Fibroblast of lung (primary cell): ENCODE measurements at regions not wholly inside any gene's neighbourhood (a gene's known extent, or its start where the extent isn't known, plus 50 kb on each side); places are given as distances from the start of the nearest gene placed in this dataset.

ENCODE experiments used
- DNase-seq, 2 donors: peaks; one replicate each; pipeline versions ENCODE4 v3.0.0 to v3.0.0-alpha.2; 2010; ENCODE audit warnings: low read depth in 2 of 2
- H2AFZ ChIP-seq: 2 replicates; pipeline ENCODE4 v1.5.1; 2012; ENCODE audit warnings: low read length, control low read depth, inconsistent platforms
- H3K27ac ChIP-seq: 2 replicates; pipeline ENCODE4 v1.5.1; 2011; ENCODE audit warnings: low read length, control low read depth; ENCODE audit not compliant: insufficient read depth
- H3K27me3 ChIP-seq: 2 replicates; pipeline ENCODE4 v1.5.1; 2011; ENCODE audit warnings: mild to moderate bottlenecking, low read length; ENCODE audit not compliant: control insufficient read depth, insufficient read depth
- H3K36me3 ChIP-seq: 2 replicates; pipeline ENCODE4 v1.5.1; 2011; ENCODE audit warnings: low read length; ENCODE audit not compliant: control insufficient read depth, insufficient read depth
- H3K4me1 ChIP-seq: 2 replicates; pipeline ENCODE4 v1.5.1; 2011; ENCODE audit warnings: low read length; ENCODE audit not compliant: control insufficient read depth, insufficient read depth; ENCODE audit errors: extremely low read depth
- H3K4me2 ChIP-seq: 2 replicates; pipeline ENCODE4 v1.5.1; 2011; ENCODE audit warnings: low read length, control low read depth; ENCODE audit not compliant: insufficient read depth; ENCODE audit errors: extremely low read depth
- H3K4me3 ChIP-seq, 4 experiments: fragments of 200-600 bp in 1 of 4; sonication (generic) in 1 of 4; replicated peaks in 1 of 4; 2 replicates each; pipeline ENCODE4 v1.5.1; 2011 to 2016; ENCODE audit warnings: low read length in 4 of 4, low read depth in 3 of 4, mild to moderate bottlenecking in 3 of 4, control low read depth in 2 of 4, inconsistent platforms in 1 of 4, mixed read lengths in 1 of 4; ENCODE audit not compliant: insufficient read depth in 1 of 4; ENCODE audit errors: control extremely low read depth in 1 of 4
- H3K79me2 ChIP-seq: 2 replicates; pipeline ENCODE4 v1.5.1; 2012; ENCODE audit warnings: mild to moderate bottlenecking, low read length, inconsistent platforms; ENCODE audit not compliant: control insufficient read depth, insufficient read depth
- H3K9ac ChIP-seq: 2 replicates; pipeline ENCODE4 v1.5.1; 2011; ENCODE audit warnings: mild to moderate bottlenecking, low read length, control low read depth; ENCODE audit not compliant: insufficient read depth
- H3K9me3 ChIP-seq: 2 replicates; pipeline ENCODE4 v1.5.1; 2012; ENCODE audit warnings: low read depth, low read length; ENCODE audit not compliant: control insufficient read depth, insufficient read depth
- H4K20me1 ChIP-seq: 2 replicates; pipeline ENCODE4 v1.5.1; 2011; ENCODE audit warnings: low read length; ENCODE audit not compliant: control insufficient read depth, insufficient read depth; ENCODE audit errors: extremely low read depth
- EZH2 ChIP-seq: IDR thresholded peaks from 2 replicates; pipeline ENCODE4 v1.5.1; 2012; ENCODE audit warnings: low read length, control low read depth, mild to moderate bottlenecking; ENCODE audit errors: missing control alignments
- TF ChIP-seq, protein P1 (sequence below), 2 donors: IDR thresholded peaks in 1 of 2; conservative IDR thresholded peaks in 1 of 2; 1 replicate in 1 of 2; 2 replicates in 1 of 2; pipeline ENCODE4 v1.5.1; 2011 to 2012; ENCODE audit warnings: low read length in 2 of 2, control low read depth in 1 of 2, inconsistent platforms in 1 of 2, low read depth in 1 of 2, mild to moderate bottlenecking in 1 of 2

GRCh38 chr2:164302786-164303185 is 318.5 kb downstream of the GRB14 start:
- Histone ChIP-seq H3K79me2 (no peaks in the 10 kb centered on the region), H3K27me3 (no peaks in the 10 kb centered on the region), H3K4me2 (no peak overlapping the region), H3K9ac (no peak overlapping the region), H4K20me1 (no peaks in the 10 kb centered on the region), H3K4me1 (no peaks in the 10 kb centered on the region), H3K4me3 (no peak overlapping the region), H3K9me3 (no peaks in the 10 kb centered on the region), H3K27ac (no peak overlapping the region), H3K36me3 (no peaks in the 10 kb centered on the region), H2AFZ (no peak overlapping the region)
- TF ChIP-seq, protein P1, sequence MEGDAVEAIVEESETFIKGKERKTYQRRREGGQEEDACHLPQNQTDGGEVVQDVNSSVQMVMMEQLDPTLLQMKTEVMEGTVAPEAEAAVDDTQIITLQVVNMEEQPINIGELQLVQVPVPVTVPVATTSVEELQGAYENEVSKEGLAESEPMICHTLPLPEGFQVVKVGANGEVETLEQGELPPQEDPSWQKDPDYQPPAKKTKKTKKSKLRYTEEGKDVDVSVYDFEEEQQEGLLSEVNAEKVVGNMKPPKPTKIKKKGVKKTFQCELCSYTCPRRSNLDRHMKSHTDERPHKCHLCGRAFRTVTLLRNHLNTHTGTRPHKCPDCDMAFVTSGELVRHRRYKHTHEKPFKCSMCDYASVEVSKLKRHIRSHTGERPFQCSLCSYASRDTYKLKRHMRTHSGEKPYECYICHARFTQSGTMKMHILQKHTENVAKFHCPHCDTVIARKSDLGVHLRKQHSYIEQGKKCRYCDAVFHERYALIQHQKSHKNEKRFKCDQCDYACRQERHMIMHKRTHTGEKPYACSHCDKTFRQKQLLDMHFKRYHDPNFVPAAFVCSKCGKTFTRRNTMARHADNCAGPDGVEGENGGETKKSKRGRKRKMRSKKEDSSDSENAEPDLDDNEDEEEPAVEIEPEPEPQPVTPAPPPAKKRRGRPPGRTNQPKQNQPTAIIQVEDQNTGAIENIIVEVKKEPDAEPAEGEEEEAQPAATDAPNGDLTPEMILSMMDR (conservative IDR thresholded peaks at IDR 0.05 in 1 of 2, IDR thresholded peaks at IDR 0.05 in 1 of 2; ENCODE audit: low read depth in 1 of 2, low read length in 2 of 2), result no peak
- TF ChIP-seq EZH2, result no peak
- no peak for DNase-seq

GRCh38 chr2:164288235-164288634 is 333.0 kb downstream of the GRB14 start:
- Histone ChIP-seq H3K79me2 (no peaks in the 10 kb centered on the region), H3K4me3 (no peak overlapping the region), H3K4me2 (no peak overlapping the region), H3K4me1 (no peaks in the 10 kb centered on the region), H3K9me3 (no peaks in the 10 kb centered on the region), H2AFZ (no peak overlapping the region), H3K27ac (no peak overlapping the region), H3K27me3 (no peaks in the 10 kb centered on the region), H4K20me1 (no peaks in the 10 kb centered on the region), H3K9ac (no peak overlapping the region), H3K36me3 (no peaks in the 10 kb centered on the region)
- TF ChIP-seq EZH2, result no peak
- TF ChIP-seq, protein P1 (conservative IDR thresholded peaks at IDR 0.05 in 1 of 2, IDR thresholded peaks at IDR 0.05 in 1 of 2; ENCODE audit: low read depth in 1 of 2, low read length in 2 of 2), result no peak
- DNase-seq, result no peak

DNA sequence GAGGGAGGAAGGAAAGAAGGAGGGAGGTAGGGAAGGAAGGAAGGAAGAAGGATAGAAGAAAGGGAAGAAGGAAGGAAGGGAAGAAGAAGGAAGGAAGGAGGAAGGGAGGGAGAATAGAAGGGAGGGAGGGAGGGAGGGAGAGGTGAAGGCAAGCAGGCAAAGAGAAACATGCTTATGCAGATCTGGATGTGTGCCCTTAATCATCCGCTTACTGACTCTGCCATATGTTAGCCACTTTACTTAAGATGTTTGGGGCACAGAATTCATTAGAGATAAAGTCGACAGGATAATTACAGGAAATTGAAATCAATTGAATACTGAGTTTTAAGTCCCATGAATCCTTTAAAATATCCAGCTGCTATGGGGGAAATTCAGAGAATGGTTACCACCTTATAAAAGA is 334.2 kb downstream of the GRB14 start:
- Histone ChIP-seq H3K9ac (no peak overlapping the region), H2AFZ (no peak overlapping the region), H3K27ac (no peak overlapping the region), H3K4me1 (no peaks in the 10 kb centered on the region), H4K20me1 (no peaks in the 10 kb centered on the region), H3K4me2 (no peak overlapping the region), H3K9me3 (no peaks in the 10 kb centered on the region), H3K27me3 (no peaks in the 10 kb centered on the region), H3K4me3 (no peak overlapping the region), H3K36me3 (no peaks in the 10 kb centered on the region), H3K79me2 (no peaks in the 10 kb centered on the region)
- TF ChIP-seq, protein P1 (conservative IDR thresholded peaks at IDR 0.05 in 1 of 2, IDR thresholded peaks at IDR 0.05 in 1 of 2; ENCODE audit: low read depth in 1 of 2, low read length in 2 of 2), result no peak
- no peak for TF ChIP-seq EZH2
- DNase-seq, result no peak
